ENCODE measurements at regions not wholly inside any gene's neighbourhood (a gene's known extent, or its start where the extent isn't known, plus 50 kb on each side); places are given as distances from the start of the nearest gene placed in this dataset.

GRCh38 chr1:42037586-42037985, 115.6 kb upstream of the GUCA2B start:
- no peak for ATAC-seq (ENCODE audit: insufficient read depth, low FRiP score)

DNA sequence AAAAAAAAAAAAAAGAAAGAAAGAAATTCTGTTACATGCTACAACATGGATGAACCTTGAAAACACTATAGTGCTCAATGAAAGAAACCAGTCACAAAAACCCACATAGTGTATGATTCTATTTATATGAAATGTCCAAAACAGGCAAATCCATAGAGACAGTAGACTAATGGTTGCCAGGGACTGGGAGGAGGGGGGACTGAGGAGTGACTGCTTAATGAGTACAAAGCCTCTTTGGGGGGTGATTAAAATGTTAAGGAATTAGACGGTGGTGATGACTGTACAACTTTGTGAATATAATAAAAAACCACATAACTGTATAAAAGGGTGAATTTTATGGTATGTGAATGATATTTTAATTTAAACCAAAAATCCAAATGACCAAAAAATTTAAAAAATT, 116.0 kb upstream of the GUCA2B start:
- no peak for TF ChIP-seq CTCF (IDR thresholded peaks at IDR 0.05; ENCODE audit: control extremely low read depth, extremely low read depth)
- 45 to 56% methylated on average over 1 of the region's 1 CpG for WGBS, 2 donors

More at GRCh38 chr1:42037586-42037985, 115.6 kb upstream of the GUCA2B start:
- peaks cover 0 to 9% (median 0%) of the 10 kb centered on the region in 5 donors for H3K4me1 ChIP-seq (ENCODE audit: control insufficient read depth in 5 of 5, insufficient read depth in 5 of 5, low read length in 5 of 5)
- 65 to 74% methylated on average over 3 of the region's 3 CpGs for WGBS, 2 donors
- no peak for TF ChIP-seq CTCF (IDR thresholded peaks at IDR 0.05; ENCODE audit: control extremely low read depth, extremely low read depth)
- H3K27ac ChIP-seq (ENCODE audit: low read depth in 1 of 2, low read length in 1 of 2), result no peak overlapping the region
- no peak overlapping the region for H3K9ac ChIP-seq (ENCODE audit: insufficient read depth in 1 of 2, low read length in 2 of 2)
- peaks cover 0 to 5% (median 0%) of the 10 kb centered on the region in 3 donors for H3K27me3 ChIP-seq (ENCODE audit: control insufficient read depth in 3 of 3, insufficient read depth in 3 of 3, low read length in 2 of 3)
- H3K9me3 ChIP-seq (ENCODE audit: control insufficient read depth in 4 of 4, insufficient read depth in 3 of 4, low read length in 3 of 4), result no peaks in the 10 kb centered on the region
- H3K36me3 ChIP-seq (ENCODE audit: control insufficient read depth in 4 of 4, insufficient read depth in 4 of 4, low read length in 4 of 4), result no peaks in the 10 kb centered on the region
- DNase-seq, result no peak
- no peak overlapping the region for H3K4me3 ChIP-seq

DNA sequence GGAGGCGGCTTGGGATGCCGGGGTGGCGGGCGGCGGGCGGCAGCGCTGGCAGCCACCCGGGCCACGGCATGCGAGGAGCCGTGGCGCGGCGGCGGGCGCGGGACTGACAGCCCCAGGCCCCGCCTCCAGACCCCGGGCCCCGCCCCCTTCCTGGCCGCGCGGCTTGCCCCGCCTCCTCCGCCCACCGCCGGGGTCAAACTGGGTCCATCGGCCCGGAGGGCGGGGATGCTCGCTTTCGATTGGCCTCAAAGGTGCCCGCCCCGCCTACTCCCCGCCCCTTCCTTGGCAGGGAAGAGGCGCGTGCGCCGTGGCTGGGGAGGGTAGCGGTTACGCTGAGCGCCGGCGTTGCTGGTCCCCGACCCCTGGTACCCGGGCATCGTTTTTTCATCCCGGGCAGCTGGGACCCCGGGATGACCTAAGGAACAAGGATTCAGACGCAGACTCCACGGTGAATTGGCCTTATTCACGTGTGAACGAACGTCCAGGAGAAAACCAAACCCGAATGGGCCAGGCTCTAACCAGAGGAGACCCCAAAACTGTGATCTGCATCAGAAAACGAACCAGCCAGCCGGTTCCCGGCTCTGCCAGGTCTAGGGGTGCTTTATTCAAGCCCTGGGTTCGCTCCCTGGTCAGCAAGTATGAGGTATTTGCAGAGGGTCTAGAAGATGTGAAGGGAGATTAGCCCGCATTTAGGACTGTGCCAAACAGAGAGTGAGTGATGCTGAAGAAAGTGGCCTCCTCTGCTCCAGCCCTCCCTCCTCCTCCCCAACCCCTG, 117.2 kb upstream of the GUCA2B start:
- H3K4me3 ChIP-seq, result peak overlapping the region; percentile 81
- H3K9me3 ChIP-seq (ENCODE audit: control insufficient read depth in 4 of 4, insufficient read depth in 3 of 4, low read length in 3 of 4), result no peaks in the 10 kb centered on the region
- H3K27me3 ChIP-seq (ENCODE audit: control insufficient read depth in 3 of 3, insufficient read depth in 3 of 3, low read length in 2 of 3), result peaks cover 0 to 5% (median 0%) of the 10 kb centered on the region in 3 donors
- TF ChIP-seq CTCF (IDR thresholded peaks at IDR 0.05; ENCODE audit: control extremely low read depth, extremely low read depth), result no peak
- H3K9ac ChIP-seq (ENCODE audit: insufficient read depth in 1 of 2, low read length in 2 of 2), result peak overlapping the region in 1 of 2 donors; percentile 67
- H3K36me3 ChIP-seq (ENCODE audit: control insufficient read depth in 4 of 4, insufficient read depth in 4 of 4, low read length in 4 of 4), result no peaks in the 10 kb centered on the region
- peak overlapping the region in 1 of 2 donors; percentile 80 for H3K27ac ChIP-seq (ENCODE audit: low read depth in 1 of 2, low read length in 1 of 2)
- DNase-seq (peak; percentile 96 to 97 (median 97)), ATAC-seq (ENCODE audit: insufficient read depth, low FRiP score) (peak; percentile 98)
- H3K4me1 ChIP-seq (ENCODE audit: control insufficient read depth in 5 of 5, insufficient read depth in 5 of 5, low read length in 5 of 5), result peaks cover 0 to 9% (median 0%) of the 10 kb centered on the region in 5 donors
- WGBS, 2 donors, result 2% methylated on average over 37 to 60 of the region's 60 CpGs

More for the DNA sequence above, 116.0 kb upstream of the GUCA2B start:
- no peaks in the 10 kb centered on the region for H3K36me3 ChIP-seq (ENCODE audit: control insufficient read depth in 4 of 4, insufficient read depth in 4 of 4, low read length in 4 of 4)
- H3K9ac ChIP-seq (ENCODE audit: insufficient read depth in 1 of 2, low read length in 2 of 2), result no peak overlapping the region
- H3K27ac ChIP-seq (ENCODE audit: low read depth in 1 of 2, low read length in 1 of 2), result no peak overlapping the region
- DNase-seq, result no peak
- H3K9me3 ChIP-seq (ENCODE audit: control insufficient read depth in 4 of 4, insufficient read depth in 3 of 4, low read length in 3 of 4), result no peaks in the 10 kb centered on the region
- ATAC-seq (ENCODE audit: insufficient read depth, low FRiP score), result no peak
- peaks cover 0 to 9% (median 0%) of the 10 kb centered on the region in 5 donors for H3K4me1 ChIP-seq (ENCODE audit: control insufficient read depth in 5 of 5, insufficient read depth in 5 of 5, low read length in 5 of 5)
- H3K4me3 ChIP-seq, result no peak overlapping the region
- peaks cover 0 to 5% (median 0%) of the 10 kb centered on the region in 3 donors for H3K27me3 ChIP-seq (ENCODE audit: control insufficient read depth in 3 of 3, insufficient read depth in 3 of 3, low read length in 2 of 3)
